GM19455 (cell line): ENCODE measurements at regions not wholly inside any gene's neighbourhood (a gene's known extent, or its start where the extent isn't known, plus 50 kb on each side); places are given as distances from the start of the nearest gene placed in this dataset.

ENCODE experiments used
- ATAC-seq: cut with Tn5 transposase; IDR thresholded peaks from one replicate; pipeline ENCODE4 v1.9.1; 2021; ENCODE audit not compliant: unreplicated experiment

DNA sequence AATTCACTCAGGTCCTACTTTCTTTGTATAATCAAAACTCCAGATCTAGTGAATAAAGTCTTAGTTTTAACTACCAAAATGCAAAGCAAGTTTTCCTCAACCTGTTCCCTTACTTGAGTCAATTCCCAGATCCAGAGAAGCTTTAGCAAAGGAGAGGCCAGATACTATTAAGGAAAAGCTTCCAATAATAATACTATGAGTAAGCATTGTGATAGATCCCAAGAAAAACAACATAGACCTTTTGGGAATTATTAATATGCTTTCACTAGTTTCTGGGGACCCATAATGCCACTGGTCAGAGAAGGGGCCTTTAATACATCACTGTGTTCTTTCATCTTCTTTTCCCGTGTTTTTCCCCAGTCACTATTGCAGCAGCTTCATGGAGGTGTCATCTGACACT, 339.9 kb upstream of the CDIN1 start:
- no peak for ATAC-seq

DNA sequence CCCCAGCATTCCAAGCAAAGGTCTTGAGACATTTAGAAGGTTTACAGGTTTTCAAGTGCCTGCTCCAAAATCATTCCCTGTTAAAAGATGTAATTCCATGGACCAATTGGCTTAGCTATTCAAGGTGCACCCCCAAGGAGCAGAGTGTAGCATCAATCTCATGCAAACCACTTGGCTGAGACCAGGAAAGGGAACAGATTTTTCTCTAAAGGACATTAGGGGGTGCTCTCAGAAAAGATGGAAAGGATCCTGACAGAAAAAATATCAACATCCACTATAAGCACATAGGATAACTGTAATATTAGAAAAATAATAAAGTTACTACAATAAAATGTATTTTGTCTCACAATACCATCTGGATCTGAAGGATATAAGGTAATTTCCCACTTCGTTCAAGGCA, 328.0 kb upstream of the CDIN1 start:
- no peak for ATAC-seq

DNA sequence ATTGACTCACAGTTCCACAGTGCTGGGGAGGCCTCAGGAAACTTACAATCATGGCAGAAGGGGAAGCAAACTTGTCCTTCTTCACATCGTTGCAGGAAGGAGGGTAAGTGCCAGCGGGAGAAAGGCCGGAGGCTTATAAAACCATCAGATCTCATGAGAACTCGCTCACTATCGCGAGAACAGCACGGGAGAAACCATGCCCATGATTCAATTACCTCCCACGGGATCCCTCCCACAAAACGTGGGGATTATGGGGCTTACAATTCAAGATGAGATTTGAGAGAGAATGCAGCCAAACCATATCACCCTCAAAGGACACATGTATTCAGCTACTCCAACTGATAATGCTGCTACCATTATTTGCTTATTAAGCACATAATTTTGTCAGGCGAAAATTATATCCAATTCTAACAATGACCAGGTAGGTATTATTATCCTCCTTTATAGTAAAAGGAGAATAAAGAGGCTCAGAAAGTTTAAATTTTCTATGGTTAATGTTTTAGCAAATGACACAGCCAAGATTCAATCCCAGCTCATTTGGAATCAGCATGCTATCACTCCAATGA, 327.2 kb upstream of the CDIN1 start:
- no peak for ATAC-seq

DNA sequence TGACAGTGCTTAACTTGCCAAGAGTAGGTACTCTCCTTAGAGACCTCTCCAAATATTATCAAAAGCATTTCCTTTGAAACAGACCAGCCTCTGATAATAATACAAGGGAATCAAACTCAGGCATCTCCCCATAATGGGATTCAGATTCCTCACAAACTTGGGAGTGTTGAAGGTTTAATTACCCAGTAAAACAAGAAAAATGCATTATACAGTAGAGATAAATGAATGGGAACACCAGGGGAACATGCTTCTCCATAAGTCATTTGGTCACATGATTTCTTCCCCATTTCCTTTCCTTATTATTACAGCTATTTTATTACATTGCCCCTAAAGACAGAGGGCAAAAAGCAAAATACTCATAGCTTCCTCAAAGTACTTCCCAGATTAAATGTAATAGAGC, 325.0 kb upstream of the CDIN1 start:
- no peak for ATAC-seq

DNA sequence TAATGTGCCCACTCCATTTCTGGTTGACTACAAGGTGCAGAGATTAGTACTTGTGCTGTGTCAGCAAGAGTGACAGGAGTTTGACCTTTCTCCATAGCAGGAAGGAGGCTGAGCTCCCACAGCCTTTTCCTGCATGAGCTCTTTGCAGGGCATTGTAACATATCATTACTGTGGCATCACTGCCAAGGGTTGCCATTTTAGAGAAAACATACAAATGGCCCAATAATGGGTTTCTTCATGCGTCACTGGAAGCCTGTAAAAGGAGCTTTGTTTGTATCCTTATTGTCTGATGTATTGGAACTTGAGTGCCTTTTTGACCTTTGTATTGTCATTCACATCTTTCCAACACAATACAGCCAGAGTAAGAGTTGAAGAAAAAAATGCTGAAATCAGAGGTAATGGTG, 323.0 kb upstream of the CDIN1 start:
- no peak for ATAC-seq

DNA sequence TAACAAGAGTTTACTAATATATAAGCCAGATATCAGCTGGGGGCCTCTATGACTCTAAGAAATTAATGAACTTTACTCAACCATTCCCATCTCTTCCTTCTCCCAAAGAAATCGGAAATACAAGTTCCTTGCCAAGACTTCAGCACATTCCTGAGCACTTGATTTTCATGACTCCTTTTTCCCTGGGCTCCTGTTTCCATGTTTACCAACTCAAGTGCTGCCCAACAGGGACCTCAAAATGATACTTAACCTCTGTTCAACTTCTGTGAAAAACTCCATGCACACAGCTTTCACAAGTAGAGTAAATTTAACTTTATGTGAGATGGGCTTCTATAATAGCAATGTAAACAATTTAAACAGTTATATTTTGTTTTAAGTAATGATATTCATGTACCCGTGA, 315.8 kb upstream of the CDIN1 start:
- no peak for ATAC-seq

DNA sequence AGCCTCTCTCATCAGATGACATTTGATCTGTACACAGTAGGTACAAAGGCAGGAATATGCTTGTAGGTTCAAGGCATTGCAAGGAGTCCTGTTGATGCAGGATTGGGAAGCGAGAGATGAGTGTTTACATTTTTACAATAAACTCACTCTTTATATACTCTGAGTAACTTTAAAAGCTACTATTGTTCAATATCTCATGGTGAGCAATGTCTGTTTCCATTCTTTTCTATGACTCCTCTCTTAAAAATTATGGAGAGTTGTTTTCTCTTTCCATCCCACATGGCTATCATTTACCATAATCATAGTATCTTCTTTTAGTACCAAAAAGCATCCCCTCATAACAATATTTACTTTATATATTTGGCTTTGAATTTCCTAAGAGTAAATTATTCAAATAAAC, 314.0 kb upstream of the CDIN1 start:
- no peak for ATAC-seq

DNA sequence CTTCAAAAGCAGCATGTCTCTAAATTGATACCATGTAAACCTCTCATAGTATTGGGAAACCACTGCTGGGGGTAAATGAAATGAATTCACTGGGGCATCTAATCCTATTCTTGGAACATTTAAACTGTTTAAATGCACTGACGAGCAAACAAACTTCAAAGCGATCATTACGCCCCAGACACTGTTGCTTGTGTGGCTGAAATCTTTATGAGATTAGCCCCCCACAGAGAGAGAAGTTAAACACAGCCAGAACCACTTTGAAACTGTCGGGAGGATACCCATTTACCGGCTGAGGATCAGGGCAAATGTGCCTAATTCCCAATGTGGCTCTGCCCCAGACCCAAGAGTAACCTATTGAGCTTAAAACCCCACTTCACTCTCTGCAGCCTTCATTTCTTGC, 308.4 kb upstream of the CDIN1 start:
- ATAC-seq: no peak

DNA sequence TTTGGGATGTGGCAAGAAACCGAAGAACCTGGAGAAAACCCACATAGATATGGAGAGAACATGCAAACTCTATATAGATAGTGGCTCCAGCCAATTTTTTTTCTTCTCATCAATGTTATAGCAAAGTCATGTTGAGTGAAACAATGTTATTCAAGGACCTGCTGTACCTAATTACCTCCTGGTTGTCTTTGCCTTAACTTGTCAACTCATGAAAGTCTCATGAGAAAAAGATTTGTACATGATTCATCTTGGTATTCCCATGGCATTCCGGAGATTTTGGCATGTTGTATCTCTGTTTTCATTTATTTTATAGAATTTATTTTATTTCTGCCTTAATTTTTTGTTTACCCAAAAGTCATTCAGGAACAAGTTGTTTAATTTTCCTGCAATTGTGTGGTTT, 303.8 kb upstream of the CDIN1 start:
- no peak for ATAC-seq

DNA sequence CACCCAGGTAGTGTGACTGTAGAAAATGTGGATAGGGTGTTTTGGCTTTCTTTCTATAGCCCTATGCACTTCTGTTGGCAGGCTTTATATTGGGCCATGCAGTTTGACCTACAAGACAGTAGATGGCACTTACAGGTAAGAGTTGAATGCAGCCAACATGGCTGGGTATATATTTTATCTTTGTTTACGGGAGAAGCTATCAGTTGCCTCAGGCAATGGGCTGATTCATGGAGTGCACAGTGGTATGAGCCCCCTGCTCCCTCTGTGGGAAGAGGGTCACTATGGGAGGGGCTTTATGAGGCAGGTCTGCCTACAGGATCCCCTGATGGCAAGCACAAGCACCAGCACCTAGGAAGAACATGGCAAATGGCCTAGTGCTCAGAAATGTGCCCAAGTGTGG, 301.2 kb upstream of the CDIN1 start:
- ATAC-seq: no peak

DNA sequence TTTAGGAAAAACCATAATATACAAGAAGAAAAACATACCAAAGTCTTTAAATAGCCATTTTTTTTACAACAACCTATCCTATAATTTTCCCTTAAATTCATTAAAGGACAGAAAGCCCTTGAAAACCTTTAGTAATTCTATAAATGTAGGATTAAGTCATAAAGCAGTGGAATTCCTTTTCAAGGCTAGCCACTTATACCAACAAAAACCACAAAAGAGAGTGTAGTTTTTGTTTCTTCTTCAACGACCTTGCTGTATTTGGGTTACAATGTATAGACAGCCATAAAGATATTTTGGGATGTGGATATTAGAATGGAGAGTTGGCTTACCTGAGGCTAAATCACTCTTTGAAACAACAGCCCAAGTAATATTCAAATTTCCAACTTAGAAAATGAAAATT, 296.6 kb upstream of the CDIN1 start:
- ATAC-seq: no peak

DNA sequence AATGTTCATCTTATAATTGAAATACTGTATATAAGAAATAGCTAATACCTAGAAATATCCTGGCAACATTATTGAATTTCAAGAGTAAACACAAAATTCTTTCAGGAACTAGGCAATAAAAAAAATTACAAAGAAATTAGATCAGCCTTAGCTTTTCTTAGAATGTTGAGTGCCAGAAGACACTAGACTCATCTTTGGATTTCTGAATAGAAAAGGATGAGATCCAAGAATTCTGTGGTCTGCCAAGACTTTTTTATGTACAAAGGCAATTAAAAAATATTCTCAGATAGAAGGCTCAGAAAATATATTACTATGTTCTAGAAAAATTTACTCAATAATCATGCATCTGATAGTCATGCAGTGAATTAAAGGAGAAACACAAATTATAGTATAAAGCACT, 294.5 kb upstream of the CDIN1 start:
- no peak for ATAC-seq

DNA sequence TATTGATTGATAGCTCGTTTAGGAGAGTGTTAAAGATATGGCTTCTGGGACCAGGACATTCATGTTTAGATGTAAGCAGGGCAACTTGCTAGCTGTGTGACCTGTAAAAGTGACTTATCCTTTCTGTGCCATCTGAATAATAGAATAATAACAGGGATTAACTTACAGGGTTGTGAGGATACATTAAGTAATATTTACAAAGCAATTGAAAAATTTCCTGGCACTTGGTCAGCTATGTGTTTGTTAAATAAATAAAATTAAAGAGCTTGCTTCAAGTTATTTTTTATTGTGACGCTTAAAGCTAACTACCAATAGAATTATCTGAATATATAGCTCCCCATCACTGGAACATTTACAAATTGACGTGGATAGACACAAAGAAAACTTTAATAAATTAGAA, 287.9 kb upstream of the CDIN1 start:
- no peak for ATAC-seq

DNA sequence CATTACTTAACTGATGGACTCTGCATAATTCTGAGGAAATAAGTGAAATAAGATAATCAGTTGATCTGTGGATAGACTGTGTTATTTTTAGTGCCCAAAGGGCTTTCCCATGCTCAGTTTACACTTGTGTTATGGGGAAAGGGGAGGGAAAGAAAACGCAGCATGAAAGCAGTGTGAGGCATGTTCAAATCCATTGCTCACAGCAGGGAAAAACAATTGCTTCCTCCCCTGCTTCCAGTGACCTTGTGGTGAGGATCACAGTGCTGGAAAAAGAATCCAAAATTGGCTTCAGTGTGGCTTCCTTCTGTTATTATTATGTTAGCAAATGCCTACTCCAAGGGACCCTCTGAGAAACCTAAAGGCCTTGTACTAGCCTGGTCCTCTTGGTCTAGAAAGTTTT, 285.1 kb upstream of the CDIN1 start:
- ATAC-seq: no peak

DNA sequence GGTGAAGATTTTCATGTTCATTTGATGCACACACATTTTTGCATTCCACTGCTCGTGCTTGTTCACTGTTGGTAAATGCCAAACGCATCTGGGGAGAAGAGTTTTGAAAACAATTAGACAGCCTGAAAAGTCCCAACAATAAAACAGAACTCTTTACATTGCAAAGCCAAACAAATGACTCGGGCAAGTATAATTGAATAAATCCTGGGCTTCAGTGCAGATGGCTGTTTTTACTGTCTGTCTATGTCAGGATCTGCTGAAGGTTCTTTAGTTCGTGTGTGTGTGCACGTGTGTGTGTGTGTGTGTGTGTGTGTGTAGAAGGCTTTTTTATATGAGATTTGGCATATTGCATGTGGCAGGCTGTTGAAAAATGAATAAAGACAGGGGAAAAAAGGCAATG, 277.5 kb upstream of the CDIN1 start:
- no peak for ATAC-seq

DNA sequence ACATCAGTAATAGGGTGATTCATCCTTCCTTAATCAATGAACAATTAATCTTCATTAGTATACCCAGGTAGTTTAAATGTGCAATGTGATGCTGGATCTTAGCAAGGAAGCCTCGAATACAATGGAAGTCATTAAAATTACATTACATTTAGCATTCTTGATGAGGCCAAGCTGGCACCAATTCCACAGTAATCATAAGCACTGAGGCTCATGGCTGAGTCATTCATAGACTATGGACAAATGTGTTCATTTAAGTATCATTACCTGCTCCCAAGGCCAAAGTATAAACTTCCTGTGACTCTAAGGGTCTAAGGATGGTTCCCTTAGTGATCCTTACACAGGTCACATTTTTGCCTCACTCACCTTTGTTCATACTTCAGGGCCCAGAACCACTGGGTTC, 266.4 kb upstream of the CDIN1 start:
- ATAC-seq: no peak

DNA sequence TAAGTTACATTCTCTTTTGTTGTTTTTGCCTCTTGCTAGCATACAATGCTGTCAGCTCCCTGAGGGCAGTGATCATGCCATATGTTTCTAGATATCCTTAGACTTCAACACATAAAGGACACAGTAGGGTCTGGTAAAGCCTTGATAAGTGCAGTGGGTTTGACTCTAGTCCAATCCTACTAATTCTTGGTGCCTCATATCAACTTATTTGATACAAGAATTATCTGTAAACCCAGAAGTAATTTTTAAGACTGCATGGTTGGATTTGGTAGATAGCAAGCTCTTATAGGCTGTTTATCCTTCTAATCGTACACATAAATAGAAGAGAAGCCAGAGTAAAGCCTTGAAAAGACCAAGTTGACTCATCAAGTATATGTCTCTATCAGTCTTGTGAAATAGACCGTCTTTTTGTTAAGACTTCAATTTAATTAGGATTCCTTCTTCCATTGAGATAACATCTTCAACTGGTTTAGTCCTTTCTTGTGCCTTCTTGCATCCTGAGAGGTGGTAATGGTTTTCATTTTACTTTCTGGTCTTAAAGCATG, 265.6 kb upstream of the CDIN1 start:
- no peak for ATAC-seq

DNA sequence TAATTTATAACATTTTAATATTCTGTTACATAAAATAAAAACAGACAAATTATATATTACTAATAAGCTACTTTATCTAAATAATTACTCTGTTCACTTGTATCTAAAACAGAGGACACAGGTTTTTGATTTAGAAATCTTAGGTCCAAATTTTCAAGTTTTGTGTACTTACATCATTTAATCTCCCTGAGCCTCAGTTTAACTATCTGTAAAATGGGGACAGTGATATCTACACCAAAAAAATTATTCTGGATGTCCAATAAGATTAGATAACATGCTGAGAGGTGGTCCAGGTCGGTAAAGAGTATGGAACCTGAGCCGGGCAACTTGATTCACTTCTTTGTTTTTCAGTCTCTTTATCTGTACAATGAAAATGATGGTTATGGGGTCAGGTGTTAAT, 263.8 kb upstream of the CDIN1 start:
- no peak for ATAC-seq

DNA sequence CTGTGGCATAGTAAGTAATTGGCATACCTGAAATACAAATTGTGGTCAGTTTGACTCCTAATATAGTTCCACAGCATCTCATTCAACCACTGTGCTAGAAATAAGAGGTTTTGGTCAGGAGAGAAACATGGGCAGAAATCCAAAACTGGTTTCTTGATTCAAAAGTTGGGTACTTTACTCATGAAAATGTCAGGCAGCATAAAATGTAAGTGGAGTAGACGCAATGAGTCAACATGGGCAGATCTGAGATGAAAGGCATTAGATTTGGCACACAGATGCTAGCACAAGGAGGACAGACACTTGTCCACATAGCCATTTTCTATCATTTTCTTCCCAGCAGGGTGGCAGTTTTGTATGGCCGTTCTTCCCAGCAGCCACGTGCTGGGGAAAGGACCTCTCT, 255.8 kb upstream of the CDIN1 start:
- no peak for ATAC-seq

DNA sequence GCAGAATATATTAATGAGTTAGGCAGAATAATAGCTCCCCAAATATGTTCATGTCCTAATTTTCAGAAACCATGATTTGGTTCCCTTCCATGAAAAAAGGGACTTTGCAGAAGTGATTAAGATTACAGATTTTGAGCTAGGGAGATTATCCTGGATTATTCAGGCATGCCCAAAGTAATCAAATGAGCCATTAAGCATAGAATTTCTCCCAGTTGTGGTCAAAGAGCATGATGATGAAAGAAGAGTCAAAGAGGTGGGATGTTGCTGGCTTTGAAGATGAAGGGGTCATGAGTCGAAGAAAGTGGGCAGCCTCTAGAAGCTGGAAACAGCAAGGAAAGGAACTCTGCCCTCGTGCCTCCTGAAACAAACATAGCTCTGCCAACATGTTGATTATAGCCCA, 254.2 kb upstream of the CDIN1 start:
- ATAC-seq: no peak

DNA sequence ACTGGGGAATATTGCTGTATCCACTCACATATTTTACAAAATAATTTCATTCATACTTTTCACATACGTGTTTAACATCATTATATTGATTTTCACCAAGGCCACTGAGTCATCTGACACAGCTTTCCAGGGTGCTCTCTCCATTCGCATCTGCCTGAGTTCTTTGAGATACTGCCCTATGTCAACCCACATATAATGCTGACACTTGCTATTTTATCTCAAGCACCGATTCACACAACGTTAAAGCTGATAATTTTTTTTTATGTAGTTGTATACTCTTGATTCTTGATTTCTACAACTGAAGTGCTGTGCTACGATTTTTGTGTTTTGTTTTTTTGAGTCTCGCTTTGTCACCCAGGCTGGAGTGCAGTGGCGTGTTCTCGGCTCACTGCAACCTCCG, 249.8 kb upstream of the CDIN1 start:
- no peak for ATAC-seq

DNA sequence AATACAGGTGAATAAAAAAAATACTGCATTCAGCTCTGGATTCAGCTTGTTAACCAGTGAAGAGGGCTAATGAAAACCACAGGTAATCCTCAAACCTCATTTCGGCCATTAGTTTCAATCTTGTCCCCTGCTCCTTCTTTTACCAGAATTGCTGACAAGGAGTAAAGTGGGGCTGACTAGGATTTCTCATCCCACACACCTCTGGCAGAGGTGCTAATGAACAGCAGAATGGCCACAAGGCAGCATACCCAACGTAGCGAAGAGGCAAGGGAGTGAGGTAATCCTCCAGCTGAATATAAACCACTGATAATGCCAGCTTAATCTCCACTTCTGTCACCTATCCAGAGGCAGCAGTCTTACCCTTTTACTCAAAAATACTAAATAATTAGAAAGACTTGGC, 248.8 kb upstream of the CDIN1 start:
- ATAC-seq: no peak

DNA sequence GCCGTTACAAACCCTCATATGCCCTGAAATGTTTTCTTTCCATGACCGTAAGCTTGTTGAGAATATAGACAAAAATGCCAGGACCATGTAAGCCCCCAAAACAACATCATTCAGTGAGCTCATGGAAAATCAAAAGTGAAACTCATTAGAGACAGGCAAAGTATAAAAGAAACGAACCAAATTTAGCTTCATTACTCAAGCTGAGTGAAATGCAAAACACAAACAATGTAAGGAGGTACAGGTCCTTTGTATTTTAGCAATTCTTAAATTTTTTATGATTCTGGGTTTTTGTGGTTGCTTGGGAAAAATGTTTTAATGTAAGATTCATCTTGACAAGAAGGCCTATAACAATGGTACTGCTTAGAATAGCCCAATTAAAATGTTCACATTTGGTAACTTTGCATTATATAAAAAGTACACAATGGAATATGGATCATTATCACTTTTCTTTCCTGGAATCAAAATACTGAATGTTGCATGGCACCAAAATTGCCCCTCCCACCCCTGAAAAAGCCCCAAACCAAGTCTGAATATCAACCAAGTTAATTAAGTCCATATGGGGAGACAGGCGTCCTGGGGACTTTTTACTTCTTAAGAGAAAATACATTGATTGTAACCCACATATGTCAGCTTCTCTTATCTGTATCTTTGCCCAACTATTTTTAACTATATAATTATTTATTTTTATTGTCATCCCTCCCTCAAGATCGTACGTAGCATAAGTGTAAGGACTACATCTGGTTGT, 247.7 kb upstream of the CDIN1 start:
- no peak for ATAC-seq
